ENCODE measurements at regions not wholly inside any gene's neighbourhood (a gene's known extent, or its start where the extent isn't known, plus 50 kb on each side); places are given as distances from the start of the nearest gene placed in this dataset.

- Histone ChIP-seq H3K36me3 (no peaks in the 10 kb centered on the region), H3K4me3 (no peak overlapping the region), H3K27me3 (no peaks in the 10 kb centered on the region), H3K9me3 (no peaks in the 10 kb centered on the region), H3K27ac (no peak overlapping the region), H3K4me1 (peaks cover 3 to 16% of the 10 kb centered on the region in 2 donors)
- intact Hi-C loops (cut with DNase I), result no loop called here
- DNase-seq (no peak), ATAC-seq (no peak)
- TF ChIP-seq CTCF (IDR thresholded peaks at IDR 0.05), result no peak
Observed at GRCh38 chr21:28233536-28234220, 759.0 kb downstream of the LTN1 start.

GRCh38 chr21:28230559-28230958, 762.1 kb downstream of the LTN1 start:
- DNase-seq, result no peak
- TF ChIP-seq CTCF (IDR thresholded peaks at IDR 0.05), result no peak
- H3K4me3 ChIP-seq, result no peak overlapping the region

GRCh38 chr21:28229814-28230213, 762.9 kb downstream of the LTN1 start:
- H3K27me3 ChIP-seq, result no peaks in the 10 kb centered on the region
- TF ChIP-seq CTCF (IDR thresholded peaks at IDR 0.05), result no peak
- ATAC-seq, result no peak
- intact Hi-C loops (cut with DNase I), result no loop called here
- no peak overlapping the region for H3K27ac ChIP-seq
- H3K4me1 ChIP-seq, result peaks cover 0 to 10% of the 10 kb centered on the region in 2 donors
- no peaks in the 10 kb centered on the region for H3K9me3 ChIP-seq
- H3K36me3 ChIP-seq, result no peaks in the 10 kb centered on the region
- H3K4me3 ChIP-seq, result no peak overlapping the region
- no peak for DNase-seq

More at GRCh38 chr21:28230559-28230958, 762.1 kb downstream of the LTN1 start:
- intact Hi-C loops (cut with DNase I), result no loop called here
- H3K9me3 ChIP-seq, result no peaks in the 10 kb centered on the region
- no peak overlapping the region for H3K27ac ChIP-seq
- no peak for ATAC-seq
- no peaks in the 10 kb centered on the region for H3K27me3 ChIP-seq
- H3K36me3 ChIP-seq, result no peaks in the 10 kb centered on the region
- peaks cover 0 to 14% of the 10 kb centered on the region in 2 donors for H3K4me1 ChIP-seq

- H3K27ac ChIP-seq, result no peak overlapping the region
- intact Hi-C loops (cut with DNase I), result no loop called here
- H3K36me3 ChIP-seq, result no peaks in the 10 kb centered on the region
- DNase-seq (no peak), ATAC-seq (no peak)
- H3K4me1 ChIP-seq, result peaks cover 0 to 3% of the 10 kb centered on the region in 2 donors
- H3K9me3 ChIP-seq, result no peaks in the 10 kb centered on the region
- H3K4me3 ChIP-seq, result no peak overlapping the region
- no peaks in the 10 kb centered on the region for H3K27me3 ChIP-seq
- no peak for TF ChIP-seq CTCF (IDR thresholded peaks at IDR 0.05)
Observed at GRCh38 chr21:28228636-28228995, 764.1 kb downstream of the LTN1 start.

- no peak overlapping the region for H3K27ac ChIP-seq
- ATAC-seq, result no peak
- no peak overlapping the region for H3K4me3 ChIP-seq
- DNase-seq, result no peak
- intact Hi-C loops (cut with DNase I), result no loop called here
- peaks cover 0 to 3% of the 10 kb centered on the region in 2 donors for H3K4me1 ChIP-seq
- no peak for TF ChIP-seq CTCF (IDR thresholded peaks at IDR 0.05)
- no peaks in the 10 kb centered on the region for H3K9me3 ChIP-seq
- H3K27me3 ChIP-seq, result no peaks in the 10 kb centered on the region
- no peaks in the 10 kb centered on the region for H3K36me3 ChIP-seq
Observed at GRCh38 chr21:28227881-28228635, 764.6 kb downstream of the LTN1 start.

All from left lung (tissue), 4 donors.